Mesendoderm (in vitro differentiated cells): ENCODE measurements at regions not wholly inside any gene's neighbourhood (a gene's known extent, or its start where the extent isn't known, plus 50 kb on each side); places are given as distances from the start of the nearest gene placed in this dataset.

Experiments used
- DNase-seq: peaks from one replicate; pipeline ENCODE4 v3.0.0; 2013
- H2AK5ac ChIP-seq: 2 replicates; pipeline ENCODE4 v1.6.1; 2013; ENCODE audit warnings: low read length, inconsistent platforms
- H2BK120ac ChIP-seq: 2 replicates; pipeline ENCODE4 v1.6.1; 2013; ENCODE audit warnings: low read depth, mild to moderate bottlenecking, low read length, moderate library complexity, mixed read lengths
- H2BK15ac ChIP-seq: replicated peaks from 2 replicates; pipeline ENCODE4 v1.6.1; 2013; ENCODE audit warnings: low read depth, mild to moderate bottlenecking, moderate library complexity
- H2BK5ac ChIP-seq: 2 replicates; pipeline ENCODE4 v1.6.1; 2013; ENCODE audit warnings: low read length, inconsistent platforms
- H3K18ac ChIP-seq: 2 replicates; pipeline ENCODE4 v1.6.1; 2013; ENCODE audit warnings: mild to moderate bottlenecking, low read length, mixed read lengths
- H3K23ac ChIP-seq: one replicate; pipeline ENCODE4 v1.6.1; 2013; ENCODE audit warnings: low read length
- H3K27ac ChIP-seq: 2 replicates; pipeline ENCODE4 v1.5.1; 2013; ENCODE audit warnings: low read depth, mild to moderate bottlenecking, inconsistent platforms, low read length, moderate library complexity
- H3K27me3 ChIP-seq: 2 replicates; pipeline ENCODE4 v1.6.1; 2013; ENCODE audit warnings: low read length, control low read depth, mild to moderate bottlenecking, inconsistent platforms; ENCODE audit not compliant: insufficient read depth, poor library complexity
- H3K36me3 ChIP-seq: 2 replicates; pipeline ENCODE4 v1.6.1; 2013; ENCODE audit warnings: low read length, inconsistent platforms; ENCODE audit not compliant: control insufficient read depth, insufficient read depth
- H3K4ac ChIP-seq: one replicate; pipeline ENCODE4 v1.6.1; 2013; ENCODE audit warnings: low read depth, mild to moderate bottlenecking, low read length, moderate library complexity
- H3K4me1 ChIP-seq: 2 replicates; pipeline ENCODE4 v1.6.1; 2013; ENCODE audit warnings: low read depth, low read length, inconsistent platforms; ENCODE audit not compliant: control insufficient read depth
- H3K4me2 ChIP-seq: 2 replicates; pipeline ENCODE4 v1.6.1; 2013; ENCODE audit warnings: low read length
- H3K4me3 ChIP-seq: 2 replicates; pipeline ENCODE4 v1.5.1; 2013; ENCODE audit warnings: mild to moderate bottlenecking, low read length
- H3K56ac ChIP-seq: one replicate; pipeline ENCODE4 v1.6.1; 2013; ENCODE audit warnings: low read length
- H3K79me1 ChIP-seq: 2 replicates; pipeline ENCODE4 v1.6.1; 2013; ENCODE audit warnings: low read length, inconsistent platforms
- H3K79me2 ChIP-seq: 2 replicates; pipeline ENCODE4 v1.6.1; 2013; ENCODE audit warnings: mild to moderate bottlenecking, low read length; ENCODE audit not compliant: control insufficient read depth, insufficient read depth
- H3K9ac ChIP-seq: 2 replicates; pipeline ENCODE4 v1.6.1; 2013; ENCODE audit warnings: low read length, inconsistent platforms
- H4K5ac ChIP-seq: one replicate; pipeline ENCODE4 v1.6.1; 2013; ENCODE audit warnings: low read length
- H4K8ac ChIP-seq: one replicate; pipeline ENCODE4 v1.6.1; 2013; ENCODE audit warnings: low read depth, mild to moderate bottlenecking, control low read depth, low read length, moderate library complexity
- WGBS: extraction: QIAGEN DNeasy Blood & Tissue Kit; methylation state at CpG from one replicate; pipeline ENCODE4 v1.1.7; 2013; ENCODE audit warnings: low lambda C conversion rate, missing lambda C conversion rate; ENCODE audit not compliant: insufficient coverage; ENCODE audit errors: extremely low coverage; 5-methylcytosine and 5-hydroxymethylcytosine counted together

DNA sequence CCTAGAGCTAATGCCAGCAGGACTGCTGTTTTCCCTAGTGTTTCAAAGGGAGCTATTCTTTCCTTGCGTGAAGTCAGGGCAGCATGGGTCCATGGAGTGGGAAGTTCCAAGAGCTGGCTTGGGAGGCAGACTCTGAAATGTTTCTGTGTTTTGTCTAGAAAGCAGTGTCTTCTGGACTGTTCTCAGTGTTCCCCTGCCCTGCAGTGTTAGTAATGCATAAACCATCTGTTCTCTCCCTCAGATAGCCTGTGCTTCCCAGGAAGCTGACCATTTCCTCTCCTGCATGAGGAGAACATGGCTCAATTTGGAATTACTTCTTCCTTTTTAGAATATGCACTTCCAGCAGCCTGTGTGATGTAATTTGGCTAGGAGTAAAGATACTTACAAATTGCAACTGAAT, 116.7 kb upstream of the CXCL13 start:
- Histone ChIP-seq H2AK5ac (no peak overlapping the region), H2BK15ac (no peak overlapping the region), H3K36me3 (no peaks in the 10 kb centered on the region), H2BK120ac (no peak overlapping the region), H4K8ac (no peak overlapping the region), H3K4ac (no peak overlapping the region), H3K18ac (no peak overlapping the region), H3K79me1 (no peaks in the 10 kb centered on the region), H3K27me3 (no peaks in the 10 kb centered on the region), H3K4me3 (no peak overlapping the region), H3K4me1 (no peaks in the 10 kb centered on the region), H3K4me2 (no peak overlapping the region), H3K9ac (no peak overlapping the region), H3K56ac (no peak overlapping the region), H3K79me2 (no peaks in the 10 kb centered on the region), H3K27ac (no peak overlapping the region), H4K5ac (no peak overlapping the region), H3K23ac (no peak overlapping the region), H2BK5ac (no peak overlapping the region)
- no CpG with 5 or more reads among the region's 1 CpG for WGBS
- DNase-seq = no peak

DNA sequence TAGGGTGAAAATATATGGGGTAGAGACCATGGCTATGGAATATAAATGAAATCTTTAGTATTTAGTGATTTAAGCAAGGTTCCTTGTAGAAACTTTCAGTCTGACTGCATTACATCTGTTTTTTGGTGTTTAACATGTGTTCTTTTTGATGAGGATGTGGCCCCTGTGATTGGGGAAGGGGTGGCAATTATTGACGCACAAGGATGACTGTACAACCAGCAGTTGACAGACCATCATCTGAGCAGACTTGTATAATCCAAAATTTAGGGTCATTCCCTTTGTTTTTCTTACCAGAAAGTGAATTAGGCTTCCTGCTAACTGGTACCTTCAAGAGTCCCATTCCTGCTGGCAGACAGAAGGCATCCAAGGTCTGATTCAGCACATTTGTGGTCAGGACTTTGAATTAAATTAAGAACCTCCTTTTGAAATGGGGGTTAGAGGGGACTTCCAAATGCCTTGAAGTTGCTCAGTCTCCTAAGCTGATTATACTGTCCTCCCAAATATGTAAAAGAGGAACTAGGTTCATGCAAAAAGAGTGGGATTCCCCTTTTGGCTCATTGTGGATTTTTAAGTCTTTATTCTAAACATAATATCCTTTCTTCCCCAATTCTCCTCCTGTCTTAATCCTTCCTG, 112.4 kb upstream of the CXCL13 start:
- Histone ChIP-seq H3K23ac (no peak overlapping the region), H3K79me1 (no peaks in the 10 kb centered on the region), H2BK120ac (no peak overlapping the region), H3K27me3 (no peaks in the 10 kb centered on the region), H2AK5ac (no peak overlapping the region), H2BK15ac (no peak overlapping the region), H3K4ac (no peak overlapping the region), H3K79me2 (no peaks in the 10 kb centered on the region), H4K5ac (no peak overlapping the region), H3K9ac (no peak overlapping the region), H3K27ac (no peak overlapping the region), H3K4me1 (no peaks in the 10 kb centered on the region), H3K56ac (no peak overlapping the region), H3K4me2 (no peak overlapping the region), H4K8ac (no peak overlapping the region), H3K36me3 (no peaks in the 10 kb centered on the region), H3K18ac (no peak overlapping the region), H3K4me3 (no peak overlapping the region), H2BK5ac (no peak overlapping the region)
- no peak for DNase-seq
- whole genome bisulfite sequencing = no CpG with 5 or more reads among the region's 1 CpG

DNA sequence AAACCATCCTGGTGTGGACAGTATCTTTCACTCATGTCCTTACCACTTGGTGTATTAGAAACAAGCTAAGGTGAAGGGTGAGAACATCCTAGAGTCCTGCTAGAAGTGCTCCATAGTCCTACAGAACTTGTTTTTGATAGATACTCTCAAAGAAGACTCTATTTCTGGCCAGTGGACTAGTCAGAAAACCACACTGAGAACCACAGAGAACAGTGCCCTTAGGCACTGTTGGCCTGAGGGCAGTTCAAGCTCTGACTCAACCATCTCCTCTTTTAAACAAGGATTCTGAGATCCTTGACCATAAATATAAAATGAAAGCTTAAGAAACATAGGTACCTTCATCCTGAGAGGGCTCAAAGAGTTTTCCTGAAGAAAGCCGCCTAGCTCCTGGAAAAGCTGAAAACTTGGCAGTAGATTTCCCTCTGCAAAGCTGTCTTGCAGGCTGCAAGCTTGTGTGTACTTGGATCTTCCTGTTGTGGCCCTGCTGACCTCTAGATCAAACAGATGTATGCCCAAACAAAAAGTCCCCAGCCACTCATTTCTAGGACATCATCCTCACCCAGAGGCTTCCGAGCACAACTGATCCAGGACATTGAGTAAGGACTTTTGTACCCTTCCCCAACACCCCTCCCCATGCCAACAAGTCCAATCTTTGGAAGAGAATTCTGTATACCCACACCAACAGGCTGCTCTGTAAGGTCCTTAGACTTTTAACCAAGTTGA, 111.6 kb upstream of the CXCL13 start:
- no CpG with 5 or more reads among the region's 2 CpGs for WGBS
- no peaks in the 10 kb centered on the region for H3K79me2 ChIP-seq
- H3K4me3 ChIP-seq = no peak overlapping the region
- no peak overlapping the region for H2BK15ac ChIP-seq
- no peak overlapping the region for H3K4ac ChIP-seq
- H3K27me3 ChIP-seq = no peaks in the 10 kb centered on the region
- H2AK5ac ChIP-seq = no peak overlapping the region
- no peak overlapping the region for H2BK5ac ChIP-seq
- H3K56ac ChIP-seq = no peak overlapping the region
- H4K8ac ChIP-seq = no peak overlapping the region
- H3K4me2 ChIP-seq = no peak overlapping the region
- H3K27ac ChIP-seq = no peak overlapping the region
- no peak overlapping the region for H3K23ac ChIP-seq
- no peaks in the 10 kb centered on the region for H3K79me1 ChIP-seq
- H2BK120ac ChIP-seq = no peak overlapping the region
- H3K4me1 ChIP-seq = no peaks in the 10 kb centered on the region
- no peak for DNase-seq
- no peak overlapping the region for H4K5ac ChIP-seq
- no peaks in the 10 kb centered on the region for H3K36me3 ChIP-seq
- no peak overlapping the region for H3K9ac ChIP-seq
- H3K18ac ChIP-seq = no peak overlapping the region

DNA sequence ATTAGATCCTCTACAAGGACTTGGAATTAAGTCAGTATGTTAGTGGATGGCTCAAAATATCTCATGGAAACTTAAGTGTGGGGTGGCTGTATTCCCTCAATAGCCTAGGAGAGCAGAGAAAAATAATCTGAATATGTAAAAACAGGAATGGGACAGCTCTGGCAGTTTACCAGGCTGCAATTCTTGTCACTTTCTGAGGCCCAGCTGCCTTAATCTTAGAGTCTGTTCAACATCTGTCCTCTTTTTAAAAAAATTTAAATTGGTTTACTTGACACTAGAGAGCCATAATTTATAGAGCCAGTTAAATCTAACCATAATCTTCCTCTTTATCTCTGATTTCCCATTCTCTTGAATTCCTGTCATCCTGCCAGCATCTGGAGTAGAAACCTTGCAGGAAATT, 109.2 kb upstream of the CXCL13 start:
- H3K4me3 ChIP-seq = no peak overlapping the region
- no peak overlapping the region for H3K18ac ChIP-seq
- no peaks in the 10 kb centered on the region for H3K79me1 ChIP-seq
- no peak overlapping the region for H3K4ac ChIP-seq
- no peaks in the 10 kb centered on the region for H3K4me1 ChIP-seq
- H3K27ac ChIP-seq = no peak overlapping the region
- no peak overlapping the region for H3K23ac ChIP-seq
- no peaks in the 10 kb centered on the region for H3K36me3 ChIP-seq
- DNase-seq = no peak
- no peak overlapping the region for H2AK5ac ChIP-seq
- H3K9ac ChIP-seq = no peak overlapping the region
- no peak overlapping the region for H3K56ac ChIP-seq
- no peaks in the 10 kb centered on the region for H3K79me2 ChIP-seq
- H3K27me3 ChIP-seq = no peaks in the 10 kb centered on the region
- H4K5ac ChIP-seq = no peak overlapping the region
- H4K8ac ChIP-seq = no peak overlapping the region
- no peak overlapping the region for H2BK5ac ChIP-seq
- no peak overlapping the region for H3K4me2 ChIP-seq
- no peak overlapping the region for H2BK120ac ChIP-seq
- H2BK15ac ChIP-seq = no peak overlapping the region

DNA sequence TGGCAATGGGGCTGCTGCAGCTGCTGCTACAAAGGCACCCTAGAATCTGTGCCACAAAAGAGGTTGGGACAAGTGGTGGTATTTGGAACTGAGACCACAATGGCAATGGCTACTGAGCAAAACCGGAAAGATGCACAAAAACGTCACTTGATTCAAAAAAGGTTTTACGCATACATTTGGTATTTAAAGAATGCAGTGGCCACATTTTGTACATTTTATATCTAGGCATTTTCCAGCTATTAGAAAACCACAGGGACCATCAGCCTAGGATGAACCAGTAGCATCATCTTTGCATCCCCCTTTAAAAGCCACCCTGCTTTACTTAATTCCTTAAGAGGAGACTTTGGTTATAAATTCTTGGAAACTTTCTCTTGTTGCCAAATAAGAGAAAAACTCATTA, 104.8 kb upstream of the CXCL13 start:
- H3K4me2 ChIP-seq = no peak overlapping the region
- H3K79me1 ChIP-seq = no peaks in the 10 kb centered on the region
- no CpG with 5 or more reads among the region's 3 CpGs for WGBS
- no peak for DNase-seq
- no peak overlapping the region for H2BK15ac ChIP-seq
- H2BK120ac ChIP-seq = no peak overlapping the region
- H3K79me2 ChIP-seq = no peaks in the 10 kb centered on the region
- no peak overlapping the region for H3K9ac ChIP-seq
- H3K4me1 ChIP-seq = no peaks in the 10 kb centered on the region
- no peak overlapping the region for H3K23ac ChIP-seq
- no peak overlapping the region for H2BK5ac ChIP-seq
- no peak overlapping the region for H3K4me3 ChIP-seq
- H4K8ac ChIP-seq = no peak overlapping the region
- H3K27ac ChIP-seq = no peak overlapping the region
- no peaks in the 10 kb centered on the region for H3K36me3 ChIP-seq
- no peak overlapping the region for H2AK5ac ChIP-seq
- H3K27me3 ChIP-seq = no peaks in the 10 kb centered on the region
- no peak overlapping the region for H3K18ac ChIP-seq
- H3K56ac ChIP-seq = no peak overlapping the region
- H4K5ac ChIP-seq = no peak overlapping the region
- no peak overlapping the region for H3K4ac ChIP-seq

DNA sequence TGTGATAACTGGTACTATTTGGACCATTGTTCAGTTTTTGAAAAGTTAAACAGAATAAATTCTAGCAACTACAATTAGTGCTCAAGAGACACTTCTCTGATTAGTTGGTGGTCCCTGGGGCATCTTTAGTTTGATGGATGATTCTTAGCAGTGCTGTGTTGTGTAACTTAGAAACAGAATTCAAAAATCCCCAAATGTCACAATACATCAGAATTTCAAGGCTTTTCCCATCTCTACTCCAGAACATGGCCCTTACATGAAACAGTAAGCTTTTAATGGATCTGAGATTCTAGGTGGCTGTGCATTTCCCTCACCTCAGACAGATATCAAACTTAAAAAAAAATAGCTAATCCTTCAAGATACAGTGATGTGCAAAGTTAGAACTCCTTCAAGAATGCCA, 104.4 kb upstream of the CXCL13 start:
- no peak overlapping the region for H2BK5ac ChIP-seq
- H3K9ac ChIP-seq = no peak overlapping the region
- no peaks in the 10 kb centered on the region for H3K36me3 ChIP-seq
- no peak overlapping the region for H2BK120ac ChIP-seq
- DNase-seq = no peak
- H3K4me1 ChIP-seq = no peaks in the 10 kb centered on the region
- H2BK15ac ChIP-seq = no peak overlapping the region
- no peak overlapping the region for H3K18ac ChIP-seq
- H3K4me2 ChIP-seq = no peak overlapping the region
- H3K56ac ChIP-seq = no peak overlapping the region
- H3K79me2 ChIP-seq = no peaks in the 10 kb centered on the region
- H3K4ac ChIP-seq = no peak overlapping the region
- no peak overlapping the region for H4K5ac ChIP-seq
- no peaks in the 10 kb centered on the region for H3K79me1 ChIP-seq
- no peak overlapping the region for H3K4me3 ChIP-seq
- no peak overlapping the region for H2AK5ac ChIP-seq
- H4K8ac ChIP-seq = no peak overlapping the region
- no peaks in the 10 kb centered on the region for H3K27me3 ChIP-seq
- H3K27ac ChIP-seq = no peak overlapping the region
- H3K23ac ChIP-seq = no peak overlapping the region
